T-helper 2 cell treated with Interferon-gamma antibody and Interleukin-4, amounts not matched to agents 5 μg/mL and 100 μg/mL, for 36 hours (primary cell): ENCODE measurements at regions not wholly inside any gene's neighbourhood (a gene's known extent, or its start where the extent isn't known, plus 50 kb on each side); places are given as distances from the start of the nearest gene placed in this dataset.

ENCODE experiments used
- DNase-seq: peaks from one replicate; pipeline ENCODE4 v3.0.0; 2021; ENCODE audit warnings: low spot score
- H3K27ac Mint-ChIP-seq: one replicate; pipeline ENCODE4 v1.8.0; 2021; ENCODE audit warnings: mild to moderate bottlenecking, mixed read lengths
- H3K27me3 Mint-ChIP-seq: one replicate; pipeline ENCODE4 v1.8.0; 2021; ENCODE audit warnings: low read depth, mixed read lengths
- H3K36me3 Mint-ChIP-seq: one replicate; pipeline ENCODE4 v1.8.0; 2021; ENCODE audit warnings: low read depth, mixed read lengths
- H3K4me1 Mint-ChIP-seq: one replicate; pipeline ENCODE4 v1.8.0; 2021; ENCODE audit warnings: low read depth, mixed read lengths
- H3K4me3 Mint-ChIP-seq: one replicate; pipeline ENCODE4 v1.8.0; 2022; ENCODE audit warnings: mild to moderate bottlenecking, moderate library complexity, mixed read lengths
- H3K9me3 Mint-ChIP-seq: one replicate; pipeline ENCODE4 v1.8.0; 2021; ENCODE audit warnings: mixed read lengths

DNA sequence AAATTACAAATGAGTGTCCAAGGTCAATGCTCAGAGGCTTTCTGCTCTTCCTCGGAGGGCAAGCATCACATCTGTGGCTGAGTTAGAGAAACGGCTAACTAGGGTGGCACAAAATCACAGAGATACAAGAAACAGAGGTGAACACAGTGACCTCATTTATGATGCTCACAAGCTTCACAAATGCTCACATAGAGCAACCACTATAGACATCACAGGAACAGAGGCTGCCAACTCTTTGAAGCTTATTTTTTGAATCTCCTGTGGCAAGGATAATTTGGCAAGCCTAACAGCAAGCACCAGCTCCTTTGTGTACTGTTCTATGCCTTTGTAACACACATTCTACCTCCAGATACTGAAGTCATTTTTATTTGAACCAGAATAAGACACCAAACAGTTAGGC is 416.5 kb upstream of the DDI1 start:
- H3K9me3 Mint-ChIP-seq, result no peaks in the 10 kb centered on the region
- no peak for DNase-seq

DNA sequence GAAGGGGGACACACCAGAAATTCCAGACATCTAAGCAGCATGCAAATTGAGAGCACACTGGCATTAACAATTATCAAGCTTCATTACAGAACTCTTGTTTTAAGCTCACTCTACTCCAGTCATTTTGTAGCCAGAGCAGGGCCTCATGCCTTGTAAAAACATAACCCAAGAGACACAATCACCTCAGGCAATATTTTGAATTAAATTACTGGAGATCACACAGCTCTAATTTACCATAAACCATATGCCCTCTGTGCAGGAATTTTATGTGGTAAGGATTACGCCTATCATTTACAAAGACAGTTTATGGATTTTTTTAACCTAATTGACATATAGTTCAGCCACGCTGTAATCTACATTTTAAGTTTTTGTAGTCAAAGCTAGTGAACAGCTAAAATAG is 414.1 kb upstream of the DDI1 start:
- Mint-ChIP-seq H3K9me3 (no peaks in the 10 kb centered on the region), H3K4me1 (no peaks in the 10 kb centered on the region), H3K4me3 (no peak overlapping the region), H3K36me3 (no peaks in the 10 kb centered on the region), H3K27me3 (no peaks in the 10 kb centered on the region), H3K27ac (no peak overlapping the region)
- DNase-seq, result no peak

More for the DNA sequence above, 416.5 kb upstream of the DDI1 start:
- H3K4me3 Mint-ChIP-seq, result no peak overlapping the region
- no peaks in the 10 kb centered on the region for H3K4me1 Mint-ChIP-seq
- H3K36me3 Mint-ChIP-seq, result no peaks in the 10 kb centered on the region
- no peak overlapping the region for H3K27ac Mint-ChIP-seq
- H3K27me3 Mint-ChIP-seq, result no peaks in the 10 kb centered on the region

DNA sequence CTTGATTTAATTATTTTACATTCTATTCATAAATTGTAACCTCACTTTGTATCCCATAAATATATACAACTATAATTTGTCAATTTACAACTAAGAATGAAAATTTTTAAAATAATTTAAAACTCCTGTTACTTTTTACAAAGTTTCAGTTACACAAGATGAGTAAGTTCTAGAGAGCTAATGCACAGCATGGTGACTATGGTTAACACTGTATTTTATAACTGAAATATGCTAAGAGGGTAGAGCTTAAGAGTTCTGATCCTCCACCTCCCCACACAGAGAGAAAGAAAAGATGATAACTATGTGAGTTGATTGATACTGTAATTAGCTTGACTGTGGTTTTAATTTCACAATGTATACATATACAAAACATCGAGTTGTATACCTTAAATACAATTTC is 412.5 kb upstream of the DDI1 start:
- Mint-ChIP-seq H3K27ac (no peak overlapping the region), H3K9me3 (no peaks in the 10 kb centered on the region), H3K36me3 (no peaks in the 10 kb centered on the region), H3K4me3 (no peak overlapping the region), H3K4me1 (no peaks in the 10 kb centered on the region), H3K27me3 (no peaks in the 10 kb centered on the region)
- DNase-seq, result no peak

DNA sequence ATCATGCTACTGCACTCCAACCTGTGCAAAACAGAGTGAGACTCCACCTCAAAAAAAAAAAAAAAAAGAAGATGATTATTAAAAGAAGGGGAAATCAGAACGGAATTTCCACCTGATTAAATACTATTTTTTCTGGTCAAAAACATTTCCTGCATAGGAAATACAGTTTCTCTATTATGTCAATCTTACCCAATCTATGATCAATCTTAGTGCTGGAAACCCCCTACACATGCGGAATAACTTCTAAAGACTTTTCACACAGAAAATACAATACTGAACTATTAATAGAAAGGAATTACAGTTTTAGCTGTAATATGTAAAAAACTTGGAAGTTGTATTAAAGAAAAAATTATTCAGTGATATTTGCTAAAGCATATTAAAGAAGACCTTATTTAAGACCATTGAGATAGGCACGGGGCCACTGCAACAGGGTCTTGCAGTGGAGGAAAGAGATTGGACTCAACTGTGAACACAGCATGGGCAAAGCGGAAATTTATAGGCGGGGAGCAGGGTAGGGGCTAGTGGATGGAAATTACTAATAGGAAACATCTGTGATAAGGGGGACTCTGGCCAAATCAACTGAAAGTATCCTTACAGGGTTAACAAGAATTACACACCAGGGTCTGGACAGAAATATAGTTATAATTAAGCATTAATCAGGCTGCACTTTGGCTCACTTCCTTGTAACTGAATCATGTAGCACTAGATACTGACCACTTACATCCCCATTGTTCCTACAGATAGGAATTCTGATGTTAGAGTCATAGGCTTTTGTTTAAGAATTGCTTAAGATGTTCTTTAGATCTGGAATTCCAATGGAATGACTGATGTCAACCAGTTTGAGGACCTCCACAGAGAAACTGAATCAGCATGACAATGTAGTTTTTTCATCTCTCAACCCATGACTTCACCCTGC is 411.5 kb upstream of the DDI1 start:
- no peak for DNase-seq
- H3K4me1 Mint-ChIP-seq, result no peaks in the 10 kb centered on the region
- no peaks in the 10 kb centered on the region for H3K9me3 Mint-ChIP-seq
- no peaks in the 10 kb centered on the region for H3K36me3 Mint-ChIP-seq
- no peaks in the 10 kb centered on the region for H3K27me3 Mint-ChIP-seq
- H3K4me3 Mint-ChIP-seq, result no peak overlapping the region
- H3K27ac Mint-ChIP-seq, result no peak overlapping the region

DNA sequence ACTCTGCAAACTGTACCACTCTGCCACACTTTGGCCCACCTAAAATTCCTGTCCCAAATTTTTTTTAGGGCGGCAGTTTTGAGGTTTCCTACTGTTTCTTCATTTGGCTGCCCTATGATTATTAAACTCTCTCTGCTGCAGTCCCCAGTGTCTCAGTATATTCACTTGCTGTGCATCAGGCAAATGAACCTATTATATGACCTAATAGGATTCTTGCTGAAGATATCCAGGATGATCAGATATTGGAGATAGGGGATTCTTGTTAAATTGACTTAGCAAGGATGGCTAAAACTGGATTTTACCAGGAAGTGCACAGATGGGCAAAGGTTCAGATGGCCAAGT is 410.8 kb upstream of the DDI1 start:
- no peak for DNase-seq
- Mint-ChIP-seq H3K27me3 (no peaks in the 10 kb centered on the region), H3K4me3 (no peak overlapping the region), H3K9me3 (no peaks in the 10 kb centered on the region), H3K4me1 (no peaks in the 10 kb centered on the region), H3K27ac (no peak overlapping the region), H3K36me3 (no peaks in the 10 kb centered on the region)

DNA sequence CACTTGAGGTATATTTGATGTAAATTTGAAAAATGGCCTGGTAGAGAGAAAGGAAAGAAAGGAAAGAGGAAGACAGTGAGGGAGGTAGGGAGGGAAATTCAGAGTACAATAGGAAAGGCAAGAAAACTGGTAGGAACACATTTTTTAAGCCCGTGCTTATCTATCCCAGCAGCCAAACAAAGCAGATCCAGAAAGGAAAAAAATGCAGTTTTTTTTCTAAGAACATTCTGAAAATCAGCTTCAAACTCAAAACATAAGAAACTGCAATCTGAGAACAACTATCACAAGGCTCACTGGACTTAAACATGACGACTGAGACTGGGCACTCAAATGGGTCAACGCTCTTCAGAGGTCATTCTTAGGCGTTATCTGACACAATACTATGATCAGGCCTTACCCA is 408.3 kb upstream of the DDI1 start:
- H3K36me3 Mint-ChIP-seq, result no peaks in the 10 kb centered on the region
- H3K9me3 Mint-ChIP-seq, result no peaks in the 10 kb centered on the region
- DNase-seq, result no peak
- no peaks in the 10 kb centered on the region for H3K4me1 Mint-ChIP-seq
- no peak overlapping the region for H3K27ac Mint-ChIP-seq
- H3K4me3 Mint-ChIP-seq, result no peak overlapping the region
- no peaks in the 10 kb centered on the region for H3K27me3 Mint-ChIP-seq

DNA sequence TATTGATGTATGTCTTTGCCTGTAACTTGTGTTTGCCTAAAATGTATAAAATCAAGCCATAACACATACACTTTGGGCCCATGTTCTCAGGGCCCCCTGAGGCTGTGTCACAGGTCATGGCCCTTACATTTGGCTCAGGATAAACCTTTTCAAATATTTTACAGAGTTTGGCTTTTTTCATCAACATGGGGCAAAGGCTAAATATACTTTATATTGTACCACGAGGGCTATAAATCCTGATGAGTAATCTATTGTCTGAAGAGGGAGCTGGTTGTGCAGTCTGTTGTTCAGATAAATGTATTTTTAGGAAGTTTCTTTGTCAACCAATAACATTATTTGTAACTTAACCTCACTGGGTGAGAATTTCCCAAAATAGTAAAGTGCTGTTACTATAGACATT is 404.6 kb upstream of the DDI1 start:
- Mint-ChIP-seq H3K4me1 (no peaks in the 10 kb centered on the region), H3K27ac (no peak overlapping the region), H3K4me3 (no peak overlapping the region), H3K9me3 (no peaks in the 10 kb centered on the region), H3K27me3 (no peaks in the 10 kb centered on the region), H3K36me3 (no peaks in the 10 kb centered on the region)
- no peak for DNase-seq

DNA sequence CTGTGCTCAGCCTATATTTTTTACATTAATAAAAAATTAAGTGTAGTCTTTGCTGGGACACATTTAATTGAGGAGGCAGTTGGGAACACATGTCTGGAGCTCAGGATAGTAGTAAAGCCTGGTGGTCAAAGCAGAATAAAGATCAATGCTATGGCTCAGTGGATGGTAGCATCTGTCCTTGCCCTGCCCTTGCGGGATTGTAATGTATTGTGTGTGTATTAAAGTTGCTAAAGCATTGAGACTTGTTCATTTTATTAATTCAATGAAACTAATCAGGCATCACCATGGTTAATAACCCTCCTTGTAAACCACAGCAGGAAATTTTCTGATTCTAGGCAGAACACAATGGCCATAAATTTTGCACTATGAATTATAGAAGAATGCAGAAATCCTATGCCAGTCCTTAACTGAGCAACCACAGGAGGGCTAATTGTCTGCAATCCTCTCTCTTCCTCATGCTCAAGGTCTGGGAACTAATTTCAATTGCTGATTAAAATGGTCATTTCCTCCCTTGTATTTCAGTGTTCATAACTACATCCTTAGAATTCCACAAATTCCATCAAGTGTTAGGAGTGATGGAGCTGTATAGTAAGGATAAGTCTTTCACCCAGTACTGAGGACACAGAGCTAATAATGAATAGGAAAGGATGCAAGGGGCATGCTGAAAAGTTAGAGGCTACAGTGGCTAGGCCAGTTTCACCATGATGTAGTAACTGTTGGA is 403.2 kb upstream of the DDI1 start:
- no peak for DNase-seq
- H3K9me3 Mint-ChIP-seq, result no peaks in the 10 kb centered on the region
- H3K27me3 Mint-ChIP-seq, result no peaks in the 10 kb centered on the region
- H3K4me1 Mint-ChIP-seq, result no peaks in the 10 kb centered on the region
- no peak overlapping the region for H3K4me3 Mint-ChIP-seq
- H3K36me3 Mint-ChIP-seq, result no peaks in the 10 kb centered on the region
- H3K27ac Mint-ChIP-seq, result no peak overlapping the region

DNA sequence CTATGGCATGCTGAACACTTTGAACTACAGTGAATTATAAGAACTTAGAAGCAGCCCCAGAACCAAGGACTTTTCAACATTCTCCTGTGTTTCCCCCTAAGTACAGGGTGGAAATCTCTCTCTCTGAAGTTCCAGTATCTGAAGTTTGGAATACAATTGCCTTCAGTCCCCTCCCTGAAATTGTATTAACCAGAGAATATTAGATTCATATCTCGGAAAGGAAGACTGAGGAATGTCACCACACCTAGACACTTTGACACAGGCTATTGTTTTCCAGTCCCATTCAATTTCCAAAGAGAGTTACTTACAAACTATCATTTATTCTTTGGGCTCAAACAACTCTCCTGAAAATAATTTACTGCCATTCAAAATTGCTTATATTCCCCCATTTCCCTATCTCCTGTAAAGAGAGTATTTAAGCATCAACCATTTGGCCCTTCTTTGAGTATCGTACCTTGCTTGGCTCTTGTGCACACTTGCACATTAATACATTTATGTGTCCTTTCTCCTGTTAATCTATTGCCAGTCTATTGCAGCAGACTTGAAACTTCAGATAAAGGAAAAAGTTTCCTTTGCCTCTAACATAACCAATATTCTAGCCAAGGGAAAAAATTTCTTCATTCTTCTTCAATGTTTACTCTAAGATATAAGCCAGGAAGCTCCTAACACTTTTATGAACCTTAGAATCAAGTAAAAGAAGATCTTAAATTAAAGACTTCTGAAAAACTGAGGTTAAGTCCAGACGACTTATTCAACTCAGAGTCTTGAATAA is 402.4 kb upstream of the DDI1 start:
- Mint-ChIP-seq H3K4me1 (no peaks in the 10 kb centered on the region), H3K4me3 (no peak overlapping the region), H3K27me3 (no peaks in the 10 kb centered on the region), H3K27ac (no peak overlapping the region), H3K36me3 (no peaks in the 10 kb centered on the region), H3K9me3 (no peaks in the 10 kb centered on the region)
- DNase-seq, result no peak

DNA sequence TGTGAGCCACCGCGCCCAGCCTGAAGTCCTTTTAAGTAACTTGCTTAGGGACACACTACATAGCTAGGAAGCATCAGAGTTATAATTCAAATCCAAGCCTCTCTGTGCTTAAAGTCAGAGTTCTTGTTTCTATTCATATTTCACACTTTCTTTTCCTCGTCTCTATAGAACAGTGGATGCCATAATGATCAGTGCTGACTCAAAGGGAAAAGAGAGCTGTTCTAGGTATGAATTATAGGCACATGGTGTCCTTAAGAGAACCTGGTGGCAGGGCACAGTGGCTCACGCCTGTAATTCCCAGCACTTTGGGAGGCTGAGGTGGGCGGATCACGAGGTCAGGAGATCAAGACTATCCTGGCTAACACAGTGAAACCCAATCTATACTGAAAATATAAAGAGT is 400.2 kb upstream of the DDI1 start:
- Mint-ChIP-seq H3K4me1 (no peaks in the 10 kb centered on the region), H3K9me3 (no peaks in the 10 kb centered on the region), H3K27me3 (no peaks in the 10 kb centered on the region), H3K4me3 (no peak overlapping the region), H3K27ac (no peak overlapping the region), H3K36me3 (no peaks in the 10 kb centered on the region)
- DNase-seq, result no peak

DNA sequence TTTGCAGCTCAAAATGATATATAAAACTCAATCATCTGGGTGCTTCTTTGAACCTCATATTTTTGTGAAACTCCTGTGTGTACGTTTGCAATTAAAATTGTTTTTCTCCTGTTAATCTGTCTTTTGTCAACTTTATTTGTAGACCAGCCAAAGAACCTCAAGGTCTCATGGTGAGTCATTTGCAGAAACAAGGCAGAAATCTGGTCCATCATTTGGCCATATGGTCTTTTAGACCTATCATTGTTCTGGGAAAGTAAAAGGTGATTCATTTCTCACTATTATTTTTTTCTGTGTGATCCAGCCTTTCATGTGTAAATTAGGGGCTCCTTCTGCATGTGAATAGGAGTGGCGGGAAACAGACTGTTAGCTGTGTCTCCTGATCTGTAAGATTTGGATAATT is 399.1 kb upstream of the DDI1 start:
- H3K27me3 Mint-ChIP-seq, result no peaks in the 10 kb centered on the region
- DNase-seq, result no peak
- H3K36me3 Mint-ChIP-seq, result no peaks in the 10 kb centered on the region
- no peaks in the 10 kb centered on the region for H3K4me1 Mint-ChIP-seq
- H3K4me3 Mint-ChIP-seq, result no peak overlapping the region
- H3K9me3 Mint-ChIP-seq, result no peaks in the 10 kb centered on the region
- no peak overlapping the region for H3K27ac Mint-ChIP-seq

DNA sequence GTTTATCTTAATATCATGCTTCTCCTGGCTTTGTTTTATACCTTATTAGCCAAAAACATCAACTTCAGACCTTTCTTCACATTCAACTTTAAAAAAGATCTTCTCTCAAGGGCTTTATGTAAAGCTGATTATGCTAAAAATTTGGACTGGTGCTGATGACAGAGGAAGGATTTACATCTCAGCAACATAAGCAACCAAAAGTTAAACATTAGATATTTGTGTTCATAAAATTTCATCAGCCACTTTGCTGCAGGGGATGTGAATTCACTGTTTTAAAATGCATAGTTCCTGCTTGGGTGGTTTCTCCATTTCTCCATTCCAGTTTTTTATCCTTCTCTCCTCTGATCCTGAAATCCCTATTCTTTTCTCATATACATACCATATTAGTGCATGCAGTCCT is 398.6 kb upstream of the DDI1 start:
- Mint-ChIP-seq H3K27me3 (no peaks in the 10 kb centered on the region), H3K36me3 (no peaks in the 10 kb centered on the region), H3K4me3 (no peak overlapping the region), H3K27ac (no peak overlapping the region), H3K4me1 (no peaks in the 10 kb centered on the region), H3K9me3 (no peaks in the 10 kb centered on the region)
- DNase-seq, result no peak

DNA sequence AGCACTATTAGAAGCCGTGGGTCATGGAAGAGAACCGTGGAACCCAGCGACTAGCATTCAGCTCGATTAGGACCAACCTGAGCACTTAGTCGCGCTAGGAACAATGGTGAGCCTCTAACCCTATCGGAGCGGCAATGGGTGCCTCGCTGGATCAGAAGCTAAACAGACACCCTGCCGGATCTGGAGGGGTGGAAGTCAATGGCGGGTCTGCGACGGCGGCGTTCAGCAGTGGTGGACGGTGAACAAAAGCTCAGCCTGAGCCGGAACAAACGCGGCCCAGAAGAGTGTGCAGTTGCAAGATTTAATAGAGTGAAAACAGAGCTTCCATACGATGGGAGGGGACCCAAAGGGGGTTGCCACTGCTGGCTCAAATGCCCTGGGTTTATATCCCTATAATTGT is 391.8 kb upstream of the DDI1 start:
- Mint-ChIP-seq H3K4me3 (no peak overlapping the region), H3K4me1 (no peaks in the 10 kb centered on the region), H3K36me3 (no peaks in the 10 kb centered on the region), H3K27me3 (no peaks in the 10 kb centered on the region), H3K27ac (no peak overlapping the region), H3K9me3 (no peaks in the 10 kb centered on the region)
- DNase-seq, result no peak

DNA sequence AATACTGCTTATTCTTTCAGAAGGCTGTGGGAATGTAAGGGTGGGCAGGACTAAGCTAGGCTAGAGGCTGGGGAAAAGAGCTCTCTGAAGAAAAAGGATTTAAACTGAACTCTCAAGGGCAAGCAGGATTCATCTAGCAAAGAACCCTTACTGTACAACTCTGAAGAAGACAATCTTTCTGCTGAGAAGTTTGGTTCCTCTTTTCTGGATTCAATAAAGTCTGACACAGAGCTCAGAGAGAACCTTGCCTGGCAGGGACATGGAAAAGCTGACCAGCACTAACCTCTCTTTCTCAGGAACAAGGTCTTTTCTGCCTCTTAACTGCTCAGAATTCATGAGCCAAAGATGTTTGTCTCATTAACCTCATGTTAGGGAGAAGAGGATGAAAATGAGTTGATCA is 388.4 kb upstream of the DDI1 start:
- no peaks in the 10 kb centered on the region for H3K27me3 Mint-ChIP-seq
- H3K27ac Mint-ChIP-seq, result no peak overlapping the region
- no peak for DNase-seq
- no peaks in the 10 kb centered on the region for H3K4me1 Mint-ChIP-seq
- H3K36me3 Mint-ChIP-seq, result no peaks in the 10 kb centered on the region
- H3K9me3 Mint-ChIP-seq, result no peaks in the 10 kb centered on the region
- no peak overlapping the region for H3K4me3 Mint-ChIP-seq
